ENCODE measurements at regions not wholly inside any gene's neighbourhood (a gene's known extent, or its start where the extent isn't known, plus 50 kb on each side); places are given as distances from the start of the nearest gene placed in this dataset.

- DNase-seq (ENCODE audit: low spot score) (no peak), ATAC-seq (ENCODE audit: low read depth) (peak; percentile 86)
- no peak overlapping the region for H3K27ac ChIP-seq (ENCODE audit: poor library complexity, severe bottlenecking)
- TF ChIP-seq CTCF (IDR thresholded peaks at IDR 0.05; ENCODE audit: poor library complexity, severe bottlenecking) = peak; percentile 90
- H3K27me3 ChIP-seq (ENCODE audit: insufficient read depth, poor library complexity, severe bottlenecking) = no peaks in the 10 kb centered on the region
- H3K9me3 ChIP-seq (ENCODE audit: severe bottlenecking) = no peaks in the 10 kb centered on the region
- H3K4me1 ChIP-seq (ENCODE audit: insufficient read depth, poor library complexity, severe bottlenecking) = no peaks in the 10 kb centered on the region
- H3K4me3 ChIP-seq (ENCODE audit: severe bottlenecking) = no peak overlapping the region
- no peaks in the 10 kb centered on the region for H3K36me3 ChIP-seq (ENCODE audit: low read depth)
Observed at GRCh38 chr6:9250852-9251251, 815.5 kb upstream of the SLC35B3 start.

- H3K27me3 ChIP-seq (ENCODE audit: insufficient read depth, poor library complexity, severe bottlenecking) = no peaks in the 10 kb centered on the region
Observed at GRCh38 chr6:9248133-9248532, 812.8 kb upstream of the SLC35B3 start.

GRCh38 chr6:9240861-9241260 lies 805.5 kb upstream of the SLC35B3 start:
- DNase-seq (ENCODE audit: low spot score) (no peak), ATAC-seq (ENCODE audit: low read depth) (no peak)
- no peak overlapping the region for H3K4me3 ChIP-seq (ENCODE audit: severe bottlenecking)
- TF ChIP-seq CTCF (IDR thresholded peaks at IDR 0.05; ENCODE audit: poor library complexity, severe bottlenecking) = no peak
- H3K27me3 ChIP-seq (ENCODE audit: insufficient read depth, poor library complexity, severe bottlenecking) = no peaks in the 10 kb centered on the region
- H3K27ac ChIP-seq (ENCODE audit: poor library complexity, severe bottlenecking) = no peak overlapping the region
- no peaks in the 10 kb centered on the region for H3K36me3 ChIP-seq (ENCODE audit: low read depth)
- no peaks in the 10 kb centered on the region for H3K9me3 ChIP-seq (ENCODE audit: severe bottlenecking)
- no peaks in the 10 kb centered on the region for H3K4me1 ChIP-seq (ENCODE audit: insufficient read depth, poor library complexity, severe bottlenecking)

More at GRCh38 chr6:9248133-9248532, 812.8 kb upstream of the SLC35B3 start:
- TF ChIP-seq CTCF (IDR thresholded peaks at IDR 0.05; ENCODE audit: poor library complexity, severe bottlenecking) = no peak
- Histone ChIP-seq H3K27ac (ENCODE audit: poor library complexity, severe bottlenecking) (no peak overlapping the region), H3K9me3 (ENCODE audit: severe bottlenecking) (no peaks in the 10 kb centered on the region), H3K36me3 (ENCODE audit: low read depth) (no peaks in the 10 kb centered on the region), H3K4me3 (ENCODE audit: severe bottlenecking) (no peak overlapping the region), H3K4me1 (ENCODE audit: insufficient read depth, poor library complexity, severe bottlenecking) (no peaks in the 10 kb centered on the region)
- ATAC-seq (ENCODE audit: low read depth) = no peak
- no peak for DNase-seq (ENCODE audit: low spot score)

GRCh38 chr6:9236443-9236842 lies 801.1 kb upstream of the SLC35B3 start:
- ATAC-seq (ENCODE audit: low read depth) (no peak), DNase-seq (ENCODE audit: low spot score) (no peak)
- Histone ChIP-seq H3K27me3 (ENCODE audit: insufficient read depth, poor library complexity, severe bottlenecking) (no peaks in the 10 kb centered on the region), H3K9me3 (ENCODE audit: severe bottlenecking) (no peaks in the 10 kb centered on the region), H3K4me3 (ENCODE audit: severe bottlenecking) (no peak overlapping the region), H3K27ac (ENCODE audit: poor library complexity, severe bottlenecking) (no peak overlapping the region), H3K36me3 (ENCODE audit: low read depth) (no peaks in the 10 kb centered on the region), H3K4me1 (ENCODE audit: insufficient read depth, poor library complexity, severe bottlenecking) (no peaks in the 10 kb centered on the region)
- no peak for TF ChIP-seq CTCF (IDR thresholded peaks at IDR 0.05; ENCODE audit: poor library complexity, severe bottlenecking)

GRCh38 chr6:9233686-9234085 lies 798.3 kb upstream of the SLC35B3 start:
- DNase-seq (ENCODE audit: low spot score) (no peak), ATAC-seq (ENCODE audit: low read depth) (no peak)
- H3K27ac ChIP-seq (ENCODE audit: poor library complexity, severe bottlenecking) = no peak overlapping the region
- TF ChIP-seq CTCF (IDR thresholded peaks at IDR 0.05; ENCODE audit: poor library complexity, severe bottlenecking) = no peak
- H3K4me3 ChIP-seq (ENCODE audit: severe bottlenecking) = no peak overlapping the region
- H3K27me3 ChIP-seq (ENCODE audit: insufficient read depth, poor library complexity, severe bottlenecking) = no peaks in the 10 kb centered on the region
- no peaks in the 10 kb centered on the region for H3K9me3 ChIP-seq (ENCODE audit: severe bottlenecking)
- no peaks in the 10 kb centered on the region for H3K36me3 ChIP-seq (ENCODE audit: low read depth)
- H3K4me1 ChIP-seq (ENCODE audit: insufficient read depth, poor library complexity, severe bottlenecking) = no peaks in the 10 kb centered on the region
